ENCODE measurements at regions not wholly inside any gene's neighbourhood (a gene's known extent, or its start where the extent isn't known, plus 50 kb on each side); places are given as distances from the start of the nearest gene placed in this dataset.

DNA sequence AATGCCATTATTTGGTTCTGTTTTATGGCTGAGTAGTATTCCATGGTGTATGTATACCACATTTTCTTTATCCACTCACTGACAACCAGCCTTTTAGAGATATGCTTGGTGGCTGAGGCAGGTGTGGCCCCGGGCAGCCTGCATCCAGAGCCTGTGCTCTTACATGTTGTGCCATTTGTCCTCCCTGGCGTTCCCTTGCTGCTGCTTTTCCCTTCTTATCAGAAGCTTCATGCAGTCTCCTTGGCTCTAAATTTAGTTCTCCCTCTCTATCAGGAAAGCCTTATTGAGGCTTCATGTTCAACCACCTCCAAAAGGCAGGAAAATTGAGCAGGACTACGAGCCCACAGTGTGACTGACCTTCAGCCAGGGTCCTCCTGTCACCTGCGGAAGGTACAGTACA is 131.7 kb upstream of the ITGA6 start:
- peaks cover 17% of the 10 kb centered on the region for H3K27me3 ChIP-seq
- H3K9me3 ChIP-seq: peaks cover 0 to 3% (median 0%) of the 10 kb centered on the region in 3 donors
- no peak overlapping the region for H3K4me3 ChIP-seq
- TF ChIP-seq POLR2A (IDR thresholded peaks at IDR 0.05) (no peak), EP300 (IDR thresholded peaks at IDR 0.05) (no peak)
- TF ChIP-seq, protein P1, sequence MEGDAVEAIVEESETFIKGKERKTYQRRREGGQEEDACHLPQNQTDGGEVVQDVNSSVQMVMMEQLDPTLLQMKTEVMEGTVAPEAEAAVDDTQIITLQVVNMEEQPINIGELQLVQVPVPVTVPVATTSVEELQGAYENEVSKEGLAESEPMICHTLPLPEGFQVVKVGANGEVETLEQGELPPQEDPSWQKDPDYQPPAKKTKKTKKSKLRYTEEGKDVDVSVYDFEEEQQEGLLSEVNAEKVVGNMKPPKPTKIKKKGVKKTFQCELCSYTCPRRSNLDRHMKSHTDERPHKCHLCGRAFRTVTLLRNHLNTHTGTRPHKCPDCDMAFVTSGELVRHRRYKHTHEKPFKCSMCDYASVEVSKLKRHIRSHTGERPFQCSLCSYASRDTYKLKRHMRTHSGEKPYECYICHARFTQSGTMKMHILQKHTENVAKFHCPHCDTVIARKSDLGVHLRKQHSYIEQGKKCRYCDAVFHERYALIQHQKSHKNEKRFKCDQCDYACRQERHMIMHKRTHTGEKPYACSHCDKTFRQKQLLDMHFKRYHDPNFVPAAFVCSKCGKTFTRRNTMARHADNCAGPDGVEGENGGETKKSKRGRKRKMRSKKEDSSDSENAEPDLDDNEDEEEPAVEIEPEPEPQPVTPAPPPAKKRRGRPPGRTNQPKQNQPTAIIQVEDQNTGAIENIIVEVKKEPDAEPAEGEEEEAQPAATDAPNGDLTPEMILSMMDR (IDR thresholded peaks at IDR 0.05): no peak
- H3K27ac ChIP-seq: no peak overlapping the region
- WGBS, 2 donors (ENCODE audit: low coverage in 1 of 2): 100% methylated on average over 3 to 4 of the region's 4 CpGs
- no peaks in the 10 kb centered on the region for H3K36me3 ChIP-seq
- H3K4me1 ChIP-seq: no peaks in the 10 kb centered on the region
- no peak for ATAC-seq

DNA sequence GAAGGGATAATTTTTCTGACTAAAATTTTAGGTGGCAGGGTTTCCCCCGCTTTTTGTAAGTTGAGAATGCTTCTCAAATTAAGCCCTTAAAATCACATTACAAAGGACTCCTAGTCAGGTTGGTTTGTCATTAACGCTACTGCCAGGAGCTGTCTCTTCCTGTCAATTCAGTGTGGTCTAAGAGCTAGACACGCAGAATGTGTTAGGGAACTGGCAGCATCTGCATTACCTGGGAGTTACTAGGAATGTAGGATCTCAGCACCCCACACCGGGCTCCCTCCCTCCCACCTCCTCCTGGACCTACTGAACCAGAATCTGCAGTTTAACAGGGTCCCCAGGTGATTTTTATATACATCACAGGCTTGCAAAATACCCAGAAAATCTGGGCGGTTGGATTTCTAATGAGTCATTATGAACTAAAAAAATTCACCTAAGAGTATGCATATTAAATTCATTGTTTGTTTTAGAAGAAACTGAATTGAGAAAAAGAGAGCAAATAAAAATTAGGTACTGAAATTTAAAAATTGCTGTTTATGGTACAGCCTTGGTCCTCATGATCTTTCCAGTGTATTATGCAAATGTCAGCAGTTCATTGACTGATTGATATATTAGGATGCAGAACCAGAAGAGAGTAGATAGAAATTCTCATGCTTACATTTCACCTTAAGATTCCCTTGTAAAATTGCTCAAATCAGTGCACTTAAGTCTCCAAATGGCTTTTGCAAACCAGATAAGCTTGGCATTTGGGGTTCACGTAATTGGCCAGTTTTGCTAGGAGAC is 130.9 kb upstream of the ITGA6 start:
- Histone ChIP-seq H3K27ac (no peak overlapping the region), H3K27me3 (peaks cover 17% of the 10 kb centered on the region), H3K9me3 (peaks cover 0 to 7% (median 0%) of the 10 kb centered on the region in 3 donors), H3K36me3 (no peaks in the 10 kb centered on the region), H3K4me3 (no peak overlapping the region), H3K4me1 (no peaks in the 10 kb centered on the region)
- ATAC-seq: no peak
- TF ChIP-seq POLR2AphosphoS5 (IDR thresholded peaks at IDR 0.05) (no peak), EP300 (IDR thresholded peaks at IDR 0.05) (no peak)
- TF ChIP-seq, protein P1 (IDR thresholded peaks at IDR 0.05): no peak
- WGBS, 2 donors (ENCODE audit: low coverage in 1 of 2): 53% methylated on average over 4 to 5 of the region's 6 CpGs

DNA sequence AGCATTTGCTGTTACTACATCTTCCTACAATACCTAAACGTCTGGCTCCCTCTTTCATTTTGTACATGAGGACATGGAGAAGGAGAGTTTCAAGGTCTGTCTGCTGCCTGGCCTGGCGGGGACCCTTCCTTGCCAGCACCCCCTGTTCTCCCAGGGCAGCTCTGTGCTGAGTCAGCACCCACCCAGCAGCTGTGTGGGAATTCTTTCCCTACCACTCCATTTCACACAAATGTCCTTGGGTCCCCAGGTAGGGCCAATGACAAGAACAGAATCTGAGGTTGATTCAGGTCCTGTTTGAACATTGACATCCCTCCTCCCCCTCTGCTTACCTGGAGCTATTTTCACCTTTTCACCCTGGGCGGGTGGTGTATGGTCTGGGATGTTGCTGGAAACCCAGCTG is 129.9 kb upstream of the ITGA6 start:
- no peaks in the 10 kb centered on the region for H3K36me3 ChIP-seq
- ATAC-seq: no peak
- TF ChIP-seq EP300 (IDR thresholded peaks at IDR 0.05) (no peak), POLR2AphosphoS5 (IDR thresholded peaks at IDR 0.05) (no peak), POLR2A (IDR thresholded peaks at IDR 0.05) (no peak)
- TF ChIP-seq, protein P1 (IDR thresholded peaks at IDR 0.05): no peak
- peaks cover 17% of the 10 kb centered on the region for H3K27me3 ChIP-seq
- H3K9me3 ChIP-seq: peaks cover 0 to 7% (median 0%) of the 10 kb centered on the region in 3 donors
- no peak overlapping the region for H3K27ac ChIP-seq
- H3K4me1 ChIP-seq: no peaks in the 10 kb centered on the region
- H3K4me3 ChIP-seq: no peak overlapping the region
- 8 to 75% methylated on average over 1 to 2 of the region's 3 CpGs for WGBS, 2 donors (ENCODE audit: low coverage in 1 of 2)

DNA sequence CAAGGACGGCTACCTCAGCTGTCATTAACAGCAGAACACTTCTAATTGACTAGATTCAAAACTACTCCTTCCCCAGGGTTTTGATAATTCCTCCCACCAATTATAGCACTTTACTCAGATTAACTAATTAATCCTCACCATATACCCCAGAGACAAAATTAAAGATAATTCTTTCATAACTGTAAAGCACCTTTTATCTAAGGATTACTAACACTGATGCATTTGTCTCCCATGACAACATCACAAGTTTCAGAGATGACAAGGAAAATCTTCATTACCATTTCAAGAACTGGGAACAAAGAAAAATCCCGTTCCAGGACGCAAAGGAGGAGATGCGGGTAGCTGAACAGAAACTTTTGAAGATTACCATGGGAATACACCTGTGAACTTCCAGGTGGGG is 129.4 kb upstream of the ITGA6 start:
- TF ChIP-seq EP300 (IDR thresholded peaks at IDR 0.05) (no peak), POLR2AphosphoS5 (IDR thresholded peaks at IDR 0.05) (no peak), POLR2A (IDR thresholded peaks at IDR 0.05) (no peak)
- TF ChIP-seq, protein P1 (IDR thresholded peaks at IDR 0.05): no peak
- WGBS, 2 donors (ENCODE audit: low coverage in 1 of 2): 42 to 79% methylated on average over 4 of the region's 4 CpGs
- peaks cover 0 to 7% (median 0%) of the 10 kb centered on the region in 3 donors for H3K9me3 ChIP-seq
- peaks cover 18% of the 10 kb centered on the region for H3K27me3 ChIP-seq
- no peak overlapping the region for H3K4me3 ChIP-seq
- no peak for ATAC-seq
- H3K36me3 ChIP-seq: no peaks in the 10 kb centered on the region
- H3K4me1 ChIP-seq: no peaks in the 10 kb centered on the region
- no peak overlapping the region for H3K27ac ChIP-seq

DNA sequence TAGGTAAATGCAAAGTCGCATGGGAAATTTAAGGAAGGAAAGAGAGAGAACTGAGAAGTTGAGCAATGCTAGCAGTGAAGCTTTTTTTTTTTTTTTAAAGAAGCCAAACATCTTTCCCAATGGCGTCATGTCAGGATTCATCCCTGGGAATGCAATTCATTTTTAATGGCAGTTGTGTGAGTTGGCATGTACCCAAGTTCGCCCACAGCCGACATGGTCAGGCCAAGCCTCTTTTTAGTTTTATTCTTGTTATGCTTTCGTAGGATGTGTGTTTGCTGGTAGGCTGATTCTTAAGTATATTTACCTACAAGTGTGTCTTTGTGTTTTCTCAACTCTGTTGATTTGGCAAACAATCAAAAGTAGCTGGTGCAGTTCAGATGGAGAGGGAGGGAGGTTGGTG is 127.6 kb upstream of the ITGA6 start:
- Histone ChIP-seq H3K27ac (no peak overlapping the region), H3K9me3 (peaks cover 0 to 7% (median 0%) of the 10 kb centered on the region in 3 donors), H3K4me1 (no peaks in the 10 kb centered on the region), H3K27me3 (peaks cover 22% of the 10 kb centered on the region), H3K4me3 (no peak overlapping the region), H3K36me3 (no peaks in the 10 kb centered on the region)
- WGBS, 2 donors (ENCODE audit: low coverage in 1 of 2): 41 to 49% methylated on average over 5 of the region's 5 CpGs
- TF ChIP-seq POLR2A (IDR thresholded peaks at IDR 0.05): no peak
- no peak for TF ChIP-seq EP300 (IDR thresholded peaks at IDR 0.05)
- no peak for TF ChIP-seq POLR2AphosphoS5 (IDR thresholded peaks at IDR 0.05)
- TF ChIP-seq, protein P1 (IDR thresholded peaks at IDR 0.05): no peak
- no peak for ATAC-seq
